HG02981 (cell line): ENCODE measurements at regions not wholly inside any gene's neighbourhood (a gene's known extent, or its start where the extent isn't known, plus 50 kb on each side); places are given as distances from the start of the nearest gene placed in this dataset.
"Not testable (repeated sequence)": the region's sequence is repeated elsewhere in the genome, so short reads cannot be mapped to it uniquely, and the experiment has no call there.

Experiments
- ATAC-seq: cut with Tn5 transposase; IDR thresholded peaks from one replicate; pipeline ENCODE4 v1.9.1; 2021; ENCODE audit warnings: mild to moderate bottlenecking, moderate library complexity; ENCODE audit not compliant: unreplicated experiment

GRCh38 chr10:63675171-63675570 is 154.0 kb downstream of the REEP3 start:
- no peak for ATAC-seq

- ATAC-seq = no peak
Measured at GRCh38 chr10:63677001-63677400, 155.8 kb downstream of the REEP3 start.

GRCh38 chr10:63680545-63680944 is 159.3 kb downstream of the REEP3 start:
- not testable (repeated sequence) for ATAC-seq

- ATAC-seq = no peak
Measured at GRCh38 chr10:63681993-63682697, 160.9 kb downstream of the REEP3 start.

- ATAC-seq = not testable (repeated sequence)
Measured at GRCh38 chr10:63682698-63683052, 161.5 kb downstream of the REEP3 start.

- no peak for ATAC-seq
Measured at GRCh38 chr10:63683223-63683622, 162.0 kb downstream of the REEP3 start.

GRCh38 chr10:63683686-63684085 is 162.5 kb downstream of the REEP3 start:
- no peak for ATAC-seq

GRCh38 chr10:63684257-63684936 is 163.2 kb downstream of the REEP3 start:
- ATAC-seq = no peak

GRCh38 chr10:63689768-63690167 is 168.6 kb downstream of the REEP3 start:
- ATAC-seq = no peak

- ATAC-seq = no peak
Measured at GRCh38 chr10:63692220-63692896, 171.2 kb downstream of the REEP3 start.

GRCh38 chr10:63693021-63693420 is 171.8 kb downstream of the REEP3 start:
- not testable (repeated sequence) for ATAC-seq

GRCh38 chr10:63696205-63696604 is 175.0 kb downstream of the REEP3 start:
- ATAC-seq = no peak

- peak; percentile 55 for ATAC-seq
Measured at GRCh38 chr10:63697956-63698786, 177.0 kb downstream of the REEP3 start.

GRCh38 chr10:63698787-63699150 is 177.6 kb downstream of the REEP3 start:
- no peak for ATAC-seq

- ATAC-seq = no peak
Measured at GRCh38 chr10:63699785-63700613, 178.8 kb downstream of the REEP3 start.

GRCh38 chr10:63700631-63701156 is 179.5 kb downstream of the REEP3 start:
- no peak for ATAC-seq

- ATAC-seq = no peak
Measured at GRCh38 chr10:63702092-63702491, 180.9 kb downstream of the REEP3 start.

- ATAC-seq = no peak
Measured at GRCh38 chr10:63703113-63703670, 182.0 kb downstream of the REEP3 start.

- no peak for ATAC-seq
Measured at GRCh38 chr10:63703740-63704345, 182.6 kb downstream of the REEP3 start.
